ENCODE measurements at regions not wholly inside any gene's neighbourhood (a gene's known extent, or its start where the extent isn't known, plus 50 kb on each side); places are given as distances from the start of the nearest gene placed in this dataset.

DNA sequence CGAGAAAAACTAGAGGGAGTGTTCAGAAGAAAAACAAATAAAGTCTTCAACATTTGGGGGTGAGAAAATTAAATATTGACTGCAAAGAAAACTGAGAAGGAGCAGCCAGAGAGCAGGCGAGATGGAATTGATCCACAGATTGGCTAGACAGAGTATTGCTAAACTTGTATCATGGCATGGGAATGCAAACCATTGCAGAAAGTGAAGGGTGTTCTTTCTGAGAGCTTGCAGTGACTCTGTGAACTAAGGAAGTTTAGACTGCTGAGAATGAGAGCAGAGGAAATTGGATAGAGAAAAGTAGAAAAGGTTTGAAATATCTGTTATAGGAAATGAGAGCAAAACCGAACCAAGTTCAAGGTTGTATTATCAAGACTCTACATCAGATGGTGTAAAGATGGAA, 191.5 kb downstream of the HS3ST3A1 start:
- DNase-seq, result no peak
- ATAC-seq, result no peak
- H3K9me3 Mint-ChIP-seq, result peaks cover 0 to 4% of the 10 kb centered on the region in 2 donors
- no peaks in the 10 kb centered on the region for H3K9me3 ChIP-seq (ENCODE audit: control insufficient read depth, insufficient read depth, low read length)
- intact Hi-C loops (cut with micrococcal nuclease), result no loop called here
- no peaks in the 10 kb centered on the region for H3K4me1 ChIP-seq (ENCODE audit: control insufficient read depth, insufficient read depth, low read length)
- no peak overlapping the region for H3K27ac Mint-ChIP-seq
- no peak overlapping the region for H3K27ac ChIP-seq (ENCODE audit: low read length)
- no peaks in the 10 kb centered on the region for H3K27me3 ChIP-seq (ENCODE audit: control insufficient read depth, insufficient read depth, low read length)
- H3K4me3 ChIP-seq (ENCODE audit: low read length), result no peak overlapping the region
- H3K27me3 Mint-ChIP-seq (ENCODE audit: low read depth in 2 of 2), result peaks cover 0 to under 1% of the 10 kb centered on the region in 2 donors
- H3K36me3 ChIP-seq (ENCODE audit: control insufficient read depth, insufficient read depth, low read length), result no peaks in the 10 kb centered on the region
- 76% methylated on average over 3 of the region's 3 CpGs for WGBS (ENCODE audit: insufficient coverage)
- no peak for TF ChIP-seq CTCF (IDR thresholded peaks at IDR 0.05)
- no peaks in the 10 kb centered on the region for H3K36me3 Mint-ChIP-seq
- no peaks in the 10 kb centered on the region for H3K4me1 Mint-ChIP-seq
- H3K4me3 Mint-ChIP-seq, result no peak overlapping the region

- TF ChIP-seq CTCF (IDR thresholded peaks at IDR 0.05), result no peak
- intact Hi-C loops (cut with micrococcal nuclease), result no loop called here
- H3K4me1 ChIP-seq (ENCODE audit: control insufficient read depth, insufficient read depth, low read length), result no peaks in the 10 kb centered on the region
- no peaks in the 10 kb centered on the region for H3K36me3 ChIP-seq (ENCODE audit: control insufficient read depth, insufficient read depth, low read length)
- no peaks in the 10 kb centered on the region for H3K4me1 Mint-ChIP-seq
- H3K27ac ChIP-seq (ENCODE audit: low read length), result no peak overlapping the region
- H3K4me3 Mint-ChIP-seq, result no peak overlapping the region
- H3K27me3 Mint-ChIP-seq (ENCODE audit: low read depth in 2 of 2), result no peaks in the 10 kb centered on the region
- H3K4me3 ChIP-seq (ENCODE audit: low read length), result no peak overlapping the region
- H3K36me3 Mint-ChIP-seq, result no peaks in the 10 kb centered on the region
- H3K9me3 Mint-ChIP-seq, result peaks cover 0 to 4% of the 10 kb centered on the region in 2 donors
- no peaks in the 10 kb centered on the region for H3K9me3 ChIP-seq (ENCODE audit: control insufficient read depth, insufficient read depth, low read length)
- ATAC-seq (no peak), DNase-seq (no peak)
- no peaks in the 10 kb centered on the region for H3K27me3 ChIP-seq (ENCODE audit: control insufficient read depth, insufficient read depth, low read length)
- 86% methylated on average over 1 of the region's 1 CpG for WGBS (ENCODE audit: insufficient coverage)
- H3K27ac Mint-ChIP-seq, result no peak overlapping the region
These were observed 192.3 kb downstream of the HS3ST3A1 start for GRCh38 chr17:13409455-13409854.

DNA sequence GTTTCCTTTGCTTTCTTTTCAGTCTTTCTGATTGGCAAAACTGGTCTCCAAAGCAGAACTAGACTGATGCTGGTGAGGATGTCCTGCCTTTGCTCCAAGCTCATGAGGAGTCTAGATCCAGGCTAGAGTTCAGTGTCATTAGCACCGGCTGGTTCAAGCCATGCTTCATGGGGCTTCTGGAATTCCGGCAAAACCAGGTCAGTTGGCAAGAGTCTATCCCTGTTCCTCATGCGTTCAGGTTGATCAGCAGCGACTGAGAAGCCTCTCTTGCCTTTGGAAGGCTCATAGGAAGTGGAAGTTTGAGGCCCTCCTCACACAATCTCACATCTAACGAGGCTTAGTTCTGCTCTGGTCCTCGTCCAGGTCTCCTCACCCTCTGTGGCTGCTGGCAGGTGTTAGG, 194.3 kb downstream of the HS3ST3A1 start:
- no peak overlapping the region for H3K4me3 Mint-ChIP-seq
- H3K27me3 ChIP-seq (ENCODE audit: control insufficient read depth, insufficient read depth, low read length), result no peaks in the 10 kb centered on the region
- DNase-seq (no peak), ATAC-seq (no peak)
- no peak overlapping the region for H3K4me3 ChIP-seq (ENCODE audit: low read length)
- H3K36me3 ChIP-seq (ENCODE audit: control insufficient read depth, insufficient read depth, low read length), result no peaks in the 10 kb centered on the region
- intact Hi-C loops (cut with micrococcal nuclease), result no loop called here
- no peaks in the 10 kb centered on the region for H3K4me1 ChIP-seq (ENCODE audit: control insufficient read depth, insufficient read depth, low read length)
- TF ChIP-seq CTCF (IDR thresholded peaks at IDR 0.05), result no peak
- H3K27me3 Mint-ChIP-seq (ENCODE audit: low read depth in 2 of 2), result no peaks in the 10 kb centered on the region
- H3K27ac ChIP-seq (ENCODE audit: low read length), result no peak overlapping the region
- no peak overlapping the region for H3K27ac Mint-ChIP-seq
- H3K36me3 Mint-ChIP-seq, result no peaks in the 10 kb centered on the region
- no peaks in the 10 kb centered on the region for H3K4me1 Mint-ChIP-seq
- peaks cover 0 to 6% of the 10 kb centered on the region in 2 donors for H3K9me3 Mint-ChIP-seq
- no peaks in the 10 kb centered on the region for H3K9me3 ChIP-seq (ENCODE audit: control insufficient read depth, insufficient read depth, low read length)
- 82% methylated on average over 6 of the region's 6 CpGs for WGBS (ENCODE audit: insufficient coverage)

GRCh38 chr17:13405807-13406206, 195.9 kb downstream of the HS3ST3A1 start:
- Mint-ChIP-seq H3K36me3 (no peaks in the 10 kb centered on the region), H3K9me3 (peaks cover 0 to 6% of the 10 kb centered on the region in 2 donors), H3K4me3 (no peak overlapping the region), H3K4me1 (no peaks in the 10 kb centered on the region), H3K27me3 (ENCODE audit: low read depth in 2 of 2) (no peaks in the 10 kb centered on the region), H3K27ac (no peak overlapping the region)
- Histone ChIP-seq H3K4me3 (ENCODE audit: low read length) (no peak overlapping the region), H3K27ac (ENCODE audit: low read length) (no peak overlapping the region), H3K27me3 (ENCODE audit: control insufficient read depth, insufficient read depth, low read length) (no peaks in the 10 kb centered on the region), H3K9me3 (ENCODE audit: control insufficient read depth, insufficient read depth, low read length) (no peaks in the 10 kb centered on the region), H3K4me1 (ENCODE audit: control insufficient read depth, insufficient read depth, low read length) (no peaks in the 10 kb centered on the region), H3K36me3 (ENCODE audit: control insufficient read depth, insufficient read depth, low read length) (no peaks in the 10 kb centered on the region)
- intact Hi-C loops (cut with micrococcal nuclease), result no loop called here
- 71% methylated on average over 3 of the region's 3 CpGs for WGBS (ENCODE audit: insufficient coverage)
- DNase-seq (no peak), ATAC-seq (no peak)
- no peak for TF ChIP-seq CTCF (IDR thresholded peaks at IDR 0.05)

Data from natural killer cell (primary cell).